Stimulated activated naive CD8-positive, alpha-beta T cell treated with anti-CD3 and anti-CD28 coated beads, Interleukin-15, amount 100 ng/mL, for 72 hours (primary cell): ENCODE measurements at regions not wholly inside any gene's neighbourhood (a gene's known extent, or its start where the extent isn't known, plus 50 kb on each side); places are given as distances from the start of the nearest gene placed in this dataset.
A peak's percentile ranks its signal among the peaks of the same experiment; 100 is the strongest.
"Not testable (repeated sequence)": the region's sequence is repeated elsewhere in the genome, so short reads cannot be mapped to it uniquely, and the experiment has no call there.

ENCODE experiments used
- ATAC-seq: fragments of 150-1000 bp; cut with Tn5 transposase; 2 replicates; pipeline ENCODE4 v1.10.0; 2021; ENCODE audit warnings: mild to moderate bottlenecking, moderate library complexity
- DNase-seq, 2 donors: peaks; one replicate each; pipeline ENCODE4 v3.0.0; 2021 to 2022
- H3K27ac Mint-ChIP-seq, 2 donors: one replicate each; pipeline ENCODE4 v1.8.0; 2022; ENCODE audit warnings: mild to moderate bottlenecking in 2 of 2, mixed read lengths in 2 of 2, moderate library complexity in 2 of 2
- H3K27me3 Mint-ChIP-seq: one replicate; pipeline ENCODE4 v1.8.0; 2022; ENCODE audit warnings: mixed read lengths
- H3K4me1 Mint-ChIP-seq: one replicate; pipeline ENCODE4 v1.8.0; 2022; ENCODE audit warnings: mild to moderate bottlenecking, mixed read lengths
- H3K4me3 Mint-ChIP-seq, 2 donors: one replicate each; pipeline ENCODE4 v1.8.0; 2022; ENCODE audit warnings: mild to moderate bottlenecking in 2 of 2, mixed read lengths in 2 of 2, moderate library complexity in 1 of 2
- H3K9me3 Mint-ChIP-seq, 2 donors: one replicate each; pipeline ENCODE4 v1.8.0; 2022; ENCODE audit warnings: mixed read lengths in 2 of 2

- Mint-ChIP-seq H3K27me3 (peaks cover 40% of the 10 kb centered on the region), H3K9me3 (peaks cover 15 to 33% of the 10 kb centered on the region in 2 donors)
- H3K4me3 Mint-ChIP-seq, DNase-seq, H3K4me1 Mint-ChIP-seq, ATAC-seq, H3K27ac Mint-ChIP-seq: not testable (repeated sequence)
Observed at GRCh38 chr14:103234826-103235225, 99.2 kb upstream of the EIF5 start.

GRCh38 chr14:103235506-103235905, 98.5 kb upstream of the EIF5 start:
- Mint-ChIP-seq H3K9me3 (peaks cover 15 to 35% of the 10 kb centered on the region in 2 donors), H3K27me3 (peaks cover 33% of the 10 kb centered on the region)
- H3K4me1 Mint-ChIP-seq, DNase-seq, ATAC-seq, H3K27ac Mint-ChIP-seq, H3K4me3 Mint-ChIP-seq: not testable (repeated sequence)

- Mint-ChIP-seq H3K27ac (no peak overlapping the region), H3K4me1 (no peaks in the 10 kb centered on the region), H3K9me3 (peaks cover 15 to 48% of the 10 kb centered on the region in 2 donors), H3K27me3 (peaks cover 46% of the 10 kb centered on the region), H3K4me3 (no peak overlapping the region)
- ATAC-seq (no peak), DNase-seq (no peak)
Observed at GRCh38 chr14:103239751-103240150, 94.3 kb upstream of the EIF5 start.

- Mint-ChIP-seq H3K4me1 (no peaks in the 10 kb centered on the region), H3K4me3 (no peak overlapping the region), H3K27ac (no peak overlapping the region), H3K27me3 (peaks cover 38% of the 10 kb centered on the region), H3K9me3 (peaks cover 15 to 40% of the 10 kb centered on the region in 2 donors)
- DNase-seq (no peak), ATAC-seq (no peak)
Observed at GRCh38 chr14:103241531-103241930, 92.5 kb upstream of the EIF5 start.

- DNase-seq, result no peak
- Mint-ChIP-seq H3K4me3 (no peak overlapping the region), H3K4me1 (no peaks in the 10 kb centered on the region), H3K27me3 (peaks cover 50% of the 10 kb centered on the region), H3K27ac (peak overlapping the region in 1 of 2 donors; percentile 13), H3K9me3 (peaks cover under 1 to 22% of the 10 kb centered on the region in 2 donors)
- ATAC-seq, result no peak
Observed at GRCh38 chr14:103243764-103244737, 90.0 kb upstream of the EIF5 start.

GRCh38 chr14:103245624-103246031, 88.4 kb upstream of the EIF5 start:
- not testable (repeated sequence) for DNase-seq, H3K4me1 Mint-ChIP-seq, H3K27ac Mint-ChIP-seq, ATAC-seq, H3K4me3 Mint-ChIP-seq
- Mint-ChIP-seq H3K27me3 (peaks cover 54% of the 10 kb centered on the region), H3K9me3 (peaks cover 0 to 12% of the 10 kb centered on the region in 2 donors)

- Mint-ChIP-seq H3K9me3 (peaks cover 0 to 8% of the 10 kb centered on the region in 2 donors), H3K27ac (no peak overlapping the region), H3K27me3 (peaks cover 58% of the 10 kb centered on the region), H3K4me1 (no peaks in the 10 kb centered on the region), H3K4me3 (no peak overlapping the region)
- DNase-seq, result no peak
- no peak for ATAC-seq
Observed at GRCh38 chr14:103246070-103246469, 88.0 kb upstream of the EIF5 start.

GRCh38 chr14:103247169-103247606, 86.8 kb upstream of the EIF5 start:
- H3K4me3 Mint-ChIP-seq, result no peak overlapping the region
- H3K9me3 Mint-ChIP-seq, result no peaks in the 10 kb centered on the region
- ATAC-seq (no peak), DNase-seq (no peak)
- no peaks in the 10 kb centered on the region for H3K4me1 Mint-ChIP-seq
- H3K27ac Mint-ChIP-seq, result no peak overlapping the region
- H3K27me3 Mint-ChIP-seq, result peaks cover 53% of the 10 kb centered on the region

- H3K27me3 Mint-ChIP-seq, result peaks cover 45% of the 10 kb centered on the region
- no peaks in the 10 kb centered on the region for H3K9me3 Mint-ChIP-seq
- H3K4me3 Mint-ChIP-seq, result no peak overlapping the region
- DNase-seq (no peak), ATAC-seq (no peak)
- H3K27ac Mint-ChIP-seq, result no peak overlapping the region
- H3K4me1 Mint-ChIP-seq, result no peaks in the 10 kb centered on the region
Observed at GRCh38 chr14:103250181-103250580, 83.9 kb upstream of the EIF5 start.

GRCh38 chr14:103250874-103251273, 83.2 kb upstream of the EIF5 start:
- no peak overlapping the region for H3K27ac Mint-ChIP-seq
- DNase-seq, result no peak
- no peak overlapping the region for H3K4me3 Mint-ChIP-seq
- no peak for ATAC-seq
- no peaks in the 10 kb centered on the region for H3K9me3 Mint-ChIP-seq
- H3K4me1 Mint-ChIP-seq, result no peaks in the 10 kb centered on the region
- H3K27me3 Mint-ChIP-seq, result peaks cover 41% of the 10 kb centered on the region

GRCh38 chr14:103255555-103255954, 78.5 kb upstream of the EIF5 start:
- Mint-ChIP-seq H3K4me1 (peaks cover 4% of the 10 kb centered on the region), H3K9me3 (no peaks in the 10 kb centered on the region), H3K27ac (no peak overlapping the region), H3K27me3 (peaks cover 33% of the 10 kb centered on the region), H3K4me3 (no peak overlapping the region)
- ATAC-seq (no peak), DNase-seq (no peak)

- Mint-ChIP-seq H3K4me3 (no peak overlapping the region), H3K27ac (no peak overlapping the region), H3K9me3 (no peaks in the 10 kb centered on the region), H3K4me1 (peaks cover 7% of the 10 kb centered on the region), H3K27me3 (peaks cover 29% of the 10 kb centered on the region)
- DNase-seq (no peak), ATAC-seq (no peak)
Observed at GRCh38 chr14:103256406-103256805, 77.6 kb upstream of the EIF5 start.

- Mint-ChIP-seq H3K27me3 (peaks cover 32% of the 10 kb centered on the region), H3K4me1 (peaks cover 7% of the 10 kb centered on the region), H3K27ac (no peak overlapping the region), H3K9me3 (no peaks in the 10 kb centered on the region), H3K4me3 (no peak overlapping the region)
- DNase-seq (no peak), ATAC-seq (no peak)
Observed at GRCh38 chr14:103257211-103257962, 76.7 kb upstream of the EIF5 start.

- Mint-ChIP-seq H3K4me3 (no peak overlapping the region), H3K27me3 (peaks cover 35% of the 10 kb centered on the region), H3K9me3 (no peaks in the 10 kb centered on the region), H3K4me1 (peaks cover 7% of the 10 kb centered on the region), H3K27ac (no peak overlapping the region)
- ATAC-seq, result no peak
- no peak for DNase-seq
Observed at GRCh38 chr14:103258211-103258610, 75.8 kb upstream of the EIF5 start.

- Mint-ChIP-seq H3K4me3 (no peak overlapping the region), H3K27ac (no peak overlapping the region), H3K9me3 (no peaks in the 10 kb centered on the region), H3K4me1 (peaks cover 7% of the 10 kb centered on the region), H3K27me3 (peaks cover 41% of the 10 kb centered on the region)
- ATAC-seq (no peak), DNase-seq (no peak)
Observed at GRCh38 chr14:103259184-103259583, 74.9 kb upstream of the EIF5 start.
